ENCODE measurements at regions not wholly inside any gene's neighbourhood (a gene's known extent, or its start where the extent isn't known, plus 50 kb on each side); places are given as distances from the start of the nearest gene placed in this dataset.
A peak's percentile ranks its signal among the peaks of the same experiment; 100 is the strongest.

DNA sequence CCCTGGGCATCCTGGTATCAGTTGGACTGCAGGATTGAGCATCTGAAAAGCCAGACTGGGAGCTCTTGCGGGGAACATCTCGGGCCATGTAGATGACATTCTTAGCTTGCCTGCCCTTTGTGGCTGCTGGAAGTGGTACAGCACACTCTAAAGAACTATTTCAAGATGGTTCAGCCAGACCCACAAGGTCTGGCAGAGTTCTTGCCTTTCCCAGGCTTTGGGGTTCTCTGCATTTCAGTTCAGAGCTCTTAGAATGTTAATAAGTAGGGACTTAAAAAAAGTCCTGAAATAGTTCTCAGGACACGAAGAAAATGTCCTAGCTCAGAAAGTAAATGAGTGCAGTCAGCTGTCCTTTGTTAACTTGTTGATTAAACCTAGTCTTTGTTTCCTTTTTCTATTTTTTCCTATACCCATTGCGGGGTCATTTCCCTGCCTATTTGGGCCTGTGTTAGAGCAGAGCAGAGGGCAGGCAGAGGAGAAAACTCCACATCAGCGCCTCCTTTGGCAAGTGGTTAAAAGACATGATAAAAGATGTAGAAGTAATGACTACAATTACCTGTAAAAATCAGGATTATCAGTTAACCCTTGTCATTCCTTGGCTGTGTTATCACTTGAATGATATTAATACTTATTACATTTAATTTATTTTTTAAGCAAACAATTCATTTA lies 291.5 kb downstream of the ZSWIM6 start:
- DNase-seq (ENCODE audit: low spot score): no peak

DNA sequence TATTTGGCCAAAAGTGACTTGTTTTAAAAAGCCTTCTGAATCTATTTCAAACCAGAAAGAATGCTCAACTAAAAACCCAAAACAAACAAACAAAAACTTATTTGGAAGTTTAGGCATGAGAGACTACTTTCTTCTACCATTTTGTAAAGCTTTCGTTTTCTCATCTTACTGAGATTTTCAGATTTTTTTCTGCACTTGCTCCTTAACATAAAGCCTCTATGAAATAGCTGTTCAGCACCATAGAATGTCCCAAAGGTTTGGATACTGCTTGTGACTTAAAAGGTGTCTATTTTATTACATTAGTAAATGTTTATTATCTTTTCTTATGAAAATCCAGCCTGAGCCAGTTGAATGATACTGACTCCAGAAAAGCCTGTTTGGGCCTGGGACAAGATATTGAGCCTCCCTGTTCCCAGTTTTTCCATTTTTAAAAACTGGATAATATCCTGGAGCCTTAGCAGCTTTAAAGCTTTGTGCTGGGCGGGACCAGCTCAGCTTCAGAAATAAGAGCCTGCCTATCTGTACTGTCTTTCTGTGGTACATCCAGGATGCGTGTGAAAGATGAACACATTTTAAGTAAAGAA lies 292.6 kb downstream of the ZSWIM6 start:
- no peak for DNase-seq (ENCODE audit: low spot score)

- DNase-seq (ENCODE audit: low spot score): no peak
These were observed 293.1 kb downstream of the ZSWIM6 start for GRCh38 chr5:61625137-61625561.

DNA sequence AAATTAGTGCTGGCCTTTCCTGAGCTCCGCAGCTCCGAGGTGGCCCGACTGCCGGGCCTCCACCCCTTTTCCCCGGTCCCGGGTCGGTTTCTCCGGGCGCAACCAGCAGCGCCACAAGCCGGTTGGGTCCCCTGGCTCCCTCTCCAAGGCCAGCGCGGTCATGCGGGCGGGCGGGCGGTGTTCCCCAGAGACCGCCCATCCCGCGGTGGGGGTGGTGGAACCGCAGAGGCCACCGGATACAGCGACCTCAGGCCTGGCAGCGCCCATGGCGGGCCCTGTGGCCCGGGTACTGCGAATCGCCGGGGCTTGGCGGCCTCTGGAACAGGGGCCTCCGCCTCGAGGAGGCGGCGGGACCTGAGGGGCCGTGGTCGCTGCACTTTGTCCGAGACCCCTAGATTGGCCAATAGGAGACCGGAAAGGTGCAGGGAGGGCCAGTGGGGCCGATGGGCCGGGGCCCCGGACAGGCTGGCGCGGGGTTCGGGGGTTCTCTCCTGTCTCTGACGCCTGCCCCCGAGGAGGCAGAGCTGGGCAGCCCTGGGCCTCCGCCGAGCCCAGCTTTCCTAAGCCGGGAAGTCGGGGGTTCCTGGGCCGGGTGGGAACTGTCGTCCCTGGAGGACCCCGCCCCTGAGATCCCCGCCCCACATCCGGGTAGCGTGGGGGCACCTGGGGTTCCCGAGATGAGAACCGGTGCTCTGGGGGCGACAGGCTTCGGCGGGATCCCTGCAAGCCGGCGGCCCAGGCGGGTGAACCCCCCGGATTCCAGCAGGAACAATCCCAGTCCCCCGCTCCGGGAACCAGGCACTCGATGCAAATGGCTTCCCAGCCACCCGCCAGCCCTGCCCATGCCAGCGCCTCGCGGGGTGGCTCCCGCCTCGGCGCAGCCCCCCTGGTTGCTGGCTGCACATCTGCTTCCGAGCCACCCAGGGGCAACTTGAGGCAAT lies 293.9 kb downstream of the ZSWIM6 start:
- peak; percentile 61 for DNase-seq (ENCODE audit: low spot score)

DNA sequence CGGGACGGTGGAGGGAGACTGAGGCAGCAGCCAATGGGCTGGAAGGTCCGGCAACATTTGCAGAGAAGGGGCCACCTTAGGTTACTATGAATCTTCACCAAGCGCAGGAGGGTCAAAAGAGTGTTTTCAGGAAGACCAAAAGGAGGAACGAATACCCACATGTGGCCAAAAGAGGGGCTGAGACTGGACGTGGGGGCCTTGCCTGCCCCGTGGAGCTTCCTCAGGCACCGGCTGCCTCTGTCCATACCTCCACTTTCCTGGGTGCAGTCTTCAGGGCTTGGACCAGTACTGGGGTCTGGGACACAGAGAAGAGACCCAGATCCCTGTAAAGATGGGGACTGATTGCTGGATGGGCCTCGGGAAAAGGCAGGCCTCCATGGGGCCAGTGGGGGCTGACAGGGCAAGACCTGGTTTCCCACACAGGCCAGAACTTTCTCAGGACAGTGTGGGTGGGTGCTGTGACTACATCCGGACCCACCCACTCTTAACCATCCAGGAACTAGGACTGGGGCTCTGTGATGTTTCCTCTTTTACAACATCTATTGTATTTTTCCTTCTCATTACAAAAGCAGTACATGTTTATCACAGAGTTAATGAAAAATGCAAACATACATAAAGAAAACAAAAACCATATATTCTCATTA lies 294.7 kb downstream of the ZSWIM6 start:
- no peak for DNase-seq (ENCODE audit: low spot score)

- DNase-seq (ENCODE audit: low spot score): no peak
These were observed 295.5 kb downstream of the ZSWIM6 start for GRCh38 chr5:61627531-61627930.

DNA sequence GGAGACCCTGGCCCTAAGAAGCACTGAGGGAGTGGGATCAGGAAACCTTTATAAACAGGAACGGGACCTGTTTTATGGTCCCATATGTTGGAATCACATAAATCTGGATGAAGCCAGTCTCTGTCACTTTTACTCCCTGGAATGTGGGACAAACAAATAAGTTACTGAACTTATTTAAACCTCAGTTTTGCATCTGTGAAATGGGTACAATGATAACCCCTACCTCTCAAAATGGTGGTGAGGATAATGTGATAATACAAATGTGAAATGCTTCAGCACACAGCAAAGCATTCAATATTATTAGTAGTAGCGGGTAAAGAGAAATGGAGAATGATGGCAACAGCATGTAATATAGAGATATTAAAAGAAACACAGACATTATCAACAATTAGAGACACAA lies 298.9 kb downstream of the ZSWIM6 start:
- DNase-seq (ENCODE audit: low spot score): no peak

DNA sequence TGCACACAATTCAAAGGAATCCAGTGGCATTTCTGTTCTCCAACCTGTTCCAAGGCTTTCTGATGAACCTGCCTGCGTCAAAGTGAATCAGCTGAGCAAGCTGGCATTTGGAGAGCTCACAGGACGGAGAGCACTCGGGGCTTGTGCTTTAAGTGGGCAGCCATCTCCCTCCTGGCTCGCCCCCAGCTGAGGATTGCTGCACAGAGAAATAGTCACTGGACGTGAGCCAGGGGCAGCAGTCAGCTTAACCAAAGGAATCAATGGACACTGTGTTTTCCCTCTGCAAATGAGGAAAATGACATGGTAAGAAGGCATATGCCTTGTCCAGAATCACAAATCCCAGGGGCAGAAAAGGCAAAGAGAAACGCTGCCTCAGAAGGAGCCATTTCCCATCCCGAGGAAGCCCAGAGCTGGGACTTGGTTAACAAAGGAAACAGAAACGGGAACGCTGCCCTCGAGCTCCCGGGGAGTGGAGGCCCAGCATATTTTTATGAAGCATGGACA lies 299.4 kb downstream of the ZSWIM6 start:
- no peak for DNase-seq (ENCODE audit: low spot score)

- no peak for DNase-seq (ENCODE audit: low spot score)
These were observed 300.0 kb downstream of the ZSWIM6 start for GRCh38 chr5:61632064-61632463.

- DNase-seq (ENCODE audit: low spot score): no peak
These were observed 303.2 kb downstream of the ZSWIM6 start for GRCh38 chr5:61635271-61635670.

DNA sequence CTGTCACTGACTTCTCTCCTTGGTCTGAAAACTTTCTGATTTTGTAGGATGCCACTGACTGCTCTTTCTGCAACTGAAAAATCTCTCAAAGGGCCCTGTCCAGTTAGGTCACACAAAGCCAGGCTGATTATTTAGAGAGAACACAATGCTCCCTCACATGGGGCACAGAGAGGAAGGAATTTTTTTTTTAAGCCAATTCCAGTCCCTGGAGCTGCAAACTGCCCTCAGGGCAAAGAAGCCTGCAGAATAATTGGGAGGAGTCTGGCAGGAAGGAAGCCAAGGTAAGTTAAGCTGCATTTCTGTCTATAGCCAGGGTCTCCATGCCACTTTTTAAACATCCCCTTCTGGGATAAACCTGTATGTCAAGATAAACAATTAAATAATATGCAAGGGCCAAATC lies 305.5 kb downstream of the ZSWIM6 start:
- no peak for DNase-seq (ENCODE audit: low spot score)

DNA sequence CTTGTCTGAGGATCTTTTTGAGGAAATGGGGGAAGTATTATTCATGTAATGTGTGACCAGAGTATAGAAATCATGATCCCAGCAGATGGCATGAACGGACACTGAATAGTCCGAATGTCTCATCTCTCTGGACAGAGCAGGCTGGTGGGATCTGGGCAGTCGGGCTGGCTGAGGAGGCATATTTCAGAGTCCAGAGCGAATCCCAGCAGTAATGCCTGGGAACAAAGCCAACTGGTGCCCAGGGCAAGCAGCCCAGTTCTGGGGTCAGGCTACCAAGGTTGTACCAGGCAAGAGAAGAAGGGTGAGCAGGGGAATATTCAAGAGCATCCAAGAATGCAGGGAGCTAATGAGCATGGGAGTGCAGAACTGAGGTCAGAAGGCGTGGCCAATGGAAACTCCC lies 306.4 kb downstream of the ZSWIM6 start:
- no peak for DNase-seq (ENCODE audit: low spot score)

- DNase-seq (ENCODE audit: low spot score): no peak
These were observed 308.3 kb downstream of the ZSWIM6 start for GRCh38 chr5:61640179-61641021.

- no peak for DNase-seq (ENCODE audit: low spot score)
These were observed 309.9 kb downstream of the ZSWIM6 start for GRCh38 chr5:61641748-61642565.

DNA sequence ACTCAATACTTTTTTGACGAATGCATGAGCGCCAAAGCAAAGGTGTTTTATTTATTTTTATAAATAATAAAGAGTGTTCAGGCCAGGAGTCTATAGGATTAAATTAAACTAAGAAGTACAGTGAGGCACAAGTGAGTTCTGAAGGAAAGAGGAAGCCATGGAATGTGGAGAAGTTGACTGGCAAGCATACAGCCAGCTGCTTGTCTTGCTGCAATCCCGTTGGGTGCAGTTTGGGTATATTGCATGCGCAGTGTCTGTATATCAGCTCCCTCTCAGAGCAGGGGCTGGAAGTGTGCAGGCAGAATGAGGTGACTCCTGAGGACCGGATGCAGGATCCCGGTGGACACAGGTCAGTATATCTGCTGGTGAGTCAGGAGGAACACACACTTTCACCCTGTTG lies 315.6 kb downstream of the ZSWIM6 start:
- DNase-seq (ENCODE audit: low spot score): no peak

DNA sequence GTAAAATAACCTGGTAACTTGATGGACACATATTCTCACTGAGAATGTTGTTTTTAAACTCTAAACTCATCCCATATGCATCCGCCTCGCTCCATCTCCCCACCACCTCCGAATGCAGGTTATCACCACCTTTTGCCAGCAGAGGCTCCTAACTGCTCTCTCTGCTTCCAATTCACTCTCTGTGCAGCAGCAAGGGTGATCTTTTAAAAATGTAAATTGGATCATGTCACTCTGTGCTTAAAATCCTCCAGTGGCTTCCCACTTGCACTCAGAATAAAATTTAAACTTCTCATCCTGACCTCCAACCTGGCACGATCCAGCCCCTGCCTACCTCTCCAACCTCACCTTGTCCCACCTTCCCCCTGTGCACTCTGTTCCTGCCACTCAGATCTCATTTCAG lies 317.2 kb downstream of the ZSWIM6 start:
- no peak for DNase-seq (ENCODE audit: low spot score)

GRCh38 chr5:61649971-61650370 lies 317.9 kb downstream of the ZSWIM6 start:
- no peak for DNase-seq (ENCODE audit: low spot score)

DNA sequence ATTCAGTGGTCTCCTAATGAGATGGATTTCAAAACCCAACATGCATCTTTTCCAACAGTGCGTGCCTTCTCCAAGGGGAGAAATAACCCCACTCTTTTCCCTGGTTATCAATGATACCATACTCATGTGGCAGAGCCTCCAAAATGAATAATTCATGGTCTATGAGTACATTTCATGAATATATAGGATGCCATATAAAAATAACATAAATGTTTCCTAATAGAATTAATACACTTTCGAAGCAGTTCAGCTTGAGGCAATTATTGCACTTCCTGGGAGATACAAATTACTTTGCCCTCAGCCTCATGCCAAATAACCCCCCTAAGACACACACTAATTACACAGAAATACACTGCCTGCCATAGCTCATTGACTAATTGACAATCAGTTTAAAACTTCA lies 318.6 kb downstream of the ZSWIM6 start:
- no peak for DNase-seq (ENCODE audit: low spot score)

GRCh38 chr5:61651195-61651594 lies 319.1 kb downstream of the ZSWIM6 start:
- DNase-seq (ENCODE audit: low spot score): no peak

DNA sequence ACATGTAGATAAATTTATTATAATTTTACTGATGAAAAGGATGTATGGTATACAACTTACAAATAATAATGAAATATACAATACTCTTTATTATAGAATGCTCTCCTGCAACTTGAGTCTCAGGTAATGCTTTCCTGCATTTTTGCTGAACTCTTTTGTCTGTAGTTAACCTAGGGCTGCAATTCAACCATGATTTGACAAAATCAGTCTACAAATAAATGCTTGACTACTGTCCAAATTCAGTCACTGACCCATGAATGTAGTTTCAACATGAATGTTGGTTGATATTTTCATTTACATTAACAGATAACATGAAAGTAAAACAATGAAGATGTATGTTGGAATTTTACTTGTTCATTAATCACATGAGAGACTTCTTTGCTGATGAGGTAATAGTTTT lies 320.9 kb downstream of the ZSWIM6 start:
- no peak for DNase-seq (ENCODE audit: low spot score)
